Body of pancreas (tissue), 4 donors: ENCODE measurements at regions not wholly inside any gene's neighbourhood (a gene's known extent, or its start where the extent isn't known, plus 50 kb on each side); places are given as distances from the start of the nearest gene placed in this dataset.
A peak's percentile ranks its signal among the peaks of the same experiment; 100 is the strongest.

ENCODE experiments used
- ATAC-seq: fragments of 150-250 bp; one replicate; pipeline ENCODE4 v1.9.1; 2016
- DNase-seq, 4 donors: peaks; one replicate each; pipeline ENCODE4 v3.0.0-alpha.2; 2019
- H3K27ac ChIP-seq, 4 donors: fragments of 200-600 bp; sonication (generic); 1 replicate in 3 of 4; 2 replicates in 1 of 4; pipeline versions ENCODE4 v1.5.1 to v1.6.1; 2016 to 2019; ENCODE audit warnings: mild to moderate bottlenecking in 1 of 4, mixed read lengths in 1 of 4, moderate library complexity in 1 of 4
- H3K27me3 ChIP-seq, 2 donors: fragments of 200-600 bp; sonication (generic); one replicate each; pipeline ENCODE4 v1.6.0; 2016; ENCODE audit warnings: mild to moderate bottlenecking in 1 of 2
- H3K36me3 ChIP-seq, 2 donors: fragments of 200-600 bp; sonication (generic); replicated peaks in 1 of 2; 2 replicates each; pipeline ENCODE4 v1.5.1; 2016; ENCODE audit warnings: low read depth in 2 of 2; ENCODE audit not compliant: insufficient read depth in 1 of 2
- H3K4me1 ChIP-seq: fragments of 200-600 bp; sonication (generic); one replicate; pipeline ENCODE4 v1.6.0; 2016
- H3K4me3 ChIP-seq, 2 donors: fragments of 200-600 bp; sonication (generic); 1 replicate in 1 of 2; 2 replicates in 1 of 2; pipeline ENCODE4 v1.5.1; 2016 to 2019
- H3K9me3 ChIP-seq, 3 donors: fragments of 200-600 bp; sonication (generic); 1 replicate in 2 of 3; 2 replicates in 1 of 3; pipeline ENCODE4 v1.5.1; 2016
- POLR2A ChIP-seq, 3 donors: fragments of 450-650 bp; IDR thresholded peaks; one replicate each; pipeline ENCODE4 v1.6.1; 2016; ENCODE audit warnings: antibody characterized with exemption in 3 of 3, mild to moderate bottlenecking in 2 of 3
- WGBS, 2 donors: methylation state at CpG; one replicate each; pipeline ENCODE4 v1.1.5; 2017; 5-methylcytosine and 5-hydroxymethylcytosine counted together
- intact Hi-C: fragments of 100-400 bp; cut with DNase I; formaldehyde crosslinking; loops from one replicate; pipeline ENCODE4 v1.15.1; 2023
- TF ChIP-seq, protein P1 (sequence below), 7 experiments: fragments of 450-650 bp in 4 of 7; fragments of 200-600 bp in 3 of 7; sonication (generic) in 3 of 7; IDR thresholded peaks; one replicate each; pipeline ENCODE4 v1.5.1; 2016 to 2019; ENCODE audit warnings: antibody characterized with exemption in 7 of 7

DNA sequence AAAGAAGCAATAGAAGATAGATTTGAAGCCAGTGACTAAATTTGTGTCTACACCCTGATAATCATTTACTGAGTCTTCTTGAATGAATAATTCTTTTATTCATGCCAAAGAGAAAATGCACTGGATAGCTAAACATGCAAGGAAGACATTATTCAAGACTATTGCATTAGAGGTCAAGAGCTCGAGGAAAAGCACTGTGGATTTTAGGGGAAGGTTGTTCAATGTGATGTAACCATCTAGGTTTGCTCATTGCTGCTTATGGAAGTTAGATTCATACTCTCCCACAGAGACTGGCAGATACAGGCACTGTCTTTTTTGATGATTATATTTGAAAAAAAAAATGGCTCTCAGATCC, 682.1 kb downstream of the KCNA4 start:
- H3K4me1 ChIP-seq: peaks cover 10% of the 10 kb centered on the region
- H3K36me3 ChIP-seq: no peaks in the 10 kb centered on the region
- WGBS, 2 donors: 23 to 42% methylated on average over 1 of the region's 1 CpG
- no peaks in the 10 kb centered on the region for H3K9me3 ChIP-seq
- H3K4me3 ChIP-seq: no peak overlapping the region
- DNase-seq: no peak
- H3K27me3 ChIP-seq: no peaks in the 10 kb centered on the region
- TF ChIP-seq, protein P1, sequence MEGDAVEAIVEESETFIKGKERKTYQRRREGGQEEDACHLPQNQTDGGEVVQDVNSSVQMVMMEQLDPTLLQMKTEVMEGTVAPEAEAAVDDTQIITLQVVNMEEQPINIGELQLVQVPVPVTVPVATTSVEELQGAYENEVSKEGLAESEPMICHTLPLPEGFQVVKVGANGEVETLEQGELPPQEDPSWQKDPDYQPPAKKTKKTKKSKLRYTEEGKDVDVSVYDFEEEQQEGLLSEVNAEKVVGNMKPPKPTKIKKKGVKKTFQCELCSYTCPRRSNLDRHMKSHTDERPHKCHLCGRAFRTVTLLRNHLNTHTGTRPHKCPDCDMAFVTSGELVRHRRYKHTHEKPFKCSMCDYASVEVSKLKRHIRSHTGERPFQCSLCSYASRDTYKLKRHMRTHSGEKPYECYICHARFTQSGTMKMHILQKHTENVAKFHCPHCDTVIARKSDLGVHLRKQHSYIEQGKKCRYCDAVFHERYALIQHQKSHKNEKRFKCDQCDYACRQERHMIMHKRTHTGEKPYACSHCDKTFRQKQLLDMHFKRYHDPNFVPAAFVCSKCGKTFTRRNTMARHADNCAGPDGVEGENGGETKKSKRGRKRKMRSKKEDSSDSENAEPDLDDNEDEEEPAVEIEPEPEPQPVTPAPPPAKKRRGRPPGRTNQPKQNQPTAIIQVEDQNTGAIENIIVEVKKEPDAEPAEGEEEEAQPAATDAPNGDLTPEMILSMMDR (IDR thresholded peaks at IDR 0.05): no peak
- TF ChIP-seq POLR2A (IDR thresholded peaks at IDR 0.05): no peak
- intact Hi-C loops: no loop called here
- H3K27ac ChIP-seq: no peak overlapping the region
- no peak for ATAC-seq

- ATAC-seq (peak; percentile 59), DNase-seq (no peak)
- Histone ChIP-seq H3K9me3 (no peaks in the 10 kb centered on the region), H3K4me1 (peaks cover 10% of the 10 kb centered on the region), H3K36me3 (no peaks in the 10 kb centered on the region), H3K4me3 (no peak overlapping the region), H3K27ac (no peak overlapping the region), H3K27me3 (no peaks in the 10 kb centered on the region)
- TF ChIP-seq, protein P1 (IDR thresholded peaks at IDR 0.05): peak in 6 of 7 experiments; percentile 23 to 45 (median 36)
- TF ChIP-seq POLR2A (IDR thresholded peaks at IDR 0.05): no peak
- WGBS, 2 donors: 22 to 23% methylated on average over 5 of the region's 5 CpGs
- intact Hi-C loops: no loop called here
Observed at GRCh38 chr11:29333993-29334775, 682.6 kb downstream of the KCNA4 start.

DNA sequence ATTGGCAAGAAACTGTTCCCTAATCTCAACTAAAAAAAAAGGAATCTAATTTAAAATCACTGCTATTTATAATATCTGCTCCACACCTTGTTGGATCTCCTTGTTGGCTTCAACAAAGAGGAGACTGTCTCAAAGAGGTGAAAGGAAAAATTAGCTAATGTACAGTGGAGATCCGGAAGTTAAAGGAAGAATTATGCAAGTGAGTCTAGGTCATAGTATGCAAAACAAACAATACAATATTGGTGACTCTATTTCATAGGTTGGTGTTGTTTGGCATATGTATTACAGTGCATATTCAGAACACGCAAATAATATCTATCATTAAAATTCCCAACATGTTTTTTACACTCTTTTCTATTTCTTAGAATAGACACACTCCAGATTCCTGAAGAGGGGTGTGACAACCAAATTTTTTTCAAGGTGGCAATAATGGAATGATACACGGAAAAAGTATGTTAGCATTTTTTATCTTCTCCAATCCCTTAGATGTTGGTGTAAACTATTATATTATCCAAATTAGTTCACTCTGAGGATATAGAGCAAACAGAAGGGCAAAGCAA, 685.3 kb downstream of the KCNA4 start:
- intact Hi-C loops: no loop called here
- ATAC-seq (no peak), DNase-seq (no peak)
- Histone ChIP-seq H3K9me3 (no peaks in the 10 kb centered on the region), H3K27me3 (no peaks in the 10 kb centered on the region), H3K27ac (no peak overlapping the region), H3K36me3 (no peaks in the 10 kb centered on the region), H3K4me3 (no peak overlapping the region), H3K4me1 (peaks cover 10% of the 10 kb centered on the region)
- TF ChIP-seq POLR2A (IDR thresholded peaks at IDR 0.05): no peak
- TF ChIP-seq, protein P1 (IDR thresholded peaks at IDR 0.05): no peak
- 46 to 53% methylated on average over 3 of the region's 3 CpGs for WGBS, 2 donors

DNA sequence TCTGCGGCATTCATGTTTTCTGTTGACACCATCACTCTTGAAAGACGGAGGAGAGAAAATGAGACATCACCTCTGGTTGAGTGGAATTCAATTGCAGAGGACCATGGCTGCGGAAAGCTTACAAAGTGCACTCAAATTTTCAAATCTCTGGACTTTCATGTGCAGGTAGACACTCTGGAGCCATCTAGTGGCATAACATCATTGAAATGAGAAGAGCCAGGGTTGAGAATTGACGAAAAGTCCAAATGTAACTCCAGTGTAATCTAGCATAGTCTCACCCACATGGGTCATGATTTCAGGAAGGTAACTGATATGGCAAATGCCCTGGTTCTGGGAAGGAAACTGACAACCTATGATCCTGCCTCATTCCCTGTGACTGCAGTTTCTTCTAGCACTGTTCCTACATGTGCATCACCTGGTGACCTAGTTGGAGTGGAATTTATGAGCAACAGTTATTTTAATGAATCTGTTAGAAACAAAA, 687.8 kb downstream of the KCNA4 start:
- no peak for DNase-seq
- Histone ChIP-seq H3K9me3 (no peaks in the 10 kb centered on the region), H3K36me3 (no peaks in the 10 kb centered on the region), H3K4me1 (peaks cover 3% of the 10 kb centered on the region), H3K27ac (no peak overlapping the region), H3K27me3 (no peaks in the 10 kb centered on the region), H3K4me3 (no peak overlapping the region)
- ATAC-seq: no peak
- no peak for TF ChIP-seq POLR2A (IDR thresholded peaks at IDR 0.05)
- TF ChIP-seq, protein P1 (IDR thresholded peaks at IDR 0.05): peak in 6 of 7 experiments; percentile 19 to 44 (median 27)
- intact Hi-C loops: loop anchor here (10.0 kb wide), 1 partner anchor 1634 kb away; no protein-coding TSS in a partner anchor
- 22 to 26% methylated on average over 3 to 4 of the region's 4 CpGs for WGBS, 2 donors
